ENCODE measurements at regions not wholly inside any gene's neighbourhood (a gene's known extent, or its start where the extent isn't known, plus 50 kb on each side); places are given as distances from the start of the nearest gene placed in this dataset.

GRCh38 chr3:66858656-66859381 is 139.3 kb upstream of the KBTBD8 start:
- Histone ChIP-seq H3K4me3 (ENCODE audit: low read depth, low read length) (no peak overlapping the region), H3K27me3 (replicated peaks; ENCODE audit: control insufficient read depth, insufficient read depth, low read length) (no peaks in the 10 kb centered on the region; the same call in none of the 2 replicates), H3K36me3 (ENCODE audit: control insufficient read depth, insufficient read depth, low read length) (no peaks in the 10 kb centered on the region), H3K4me1 (no peaks in the 10 kb centered on the region), H3K9me3 (no peaks in the 10 kb centered on the region)
- Mint-ChIP-seq H3K27me3 (ENCODE audit: insufficient read depth, unreplicated experiment) (peaks cover 3% of the 10 kb centered on the region), H3K9me3 (ENCODE audit: unreplicated experiment) (no peaks in the 10 kb centered on the region), H3K4me1 (ENCODE audit: low read depth, unreplicated experiment) (no peaks in the 10 kb centered on the region), H3K4me3 (ENCODE audit: unreplicated experiment) (no peak overlapping the region), H3K27ac (ENCODE audit: unreplicated experiment) (no peak overlapping the region), H3K36me3 (ENCODE audit: insufficient read depth, unreplicated experiment) (no peaks in the 10 kb centered on the region)
- ChIA-PET POLR2A (no interaction called here), CTCF (no interaction called here)
- intact Hi-C loops (cut with micrococcal nuclease; ENCODE audit: unreplicated experiment), result no loop called here
- DNase-seq, result peak in 1 of 2 experiments; percentile 14
- BruUV-seq (replicated peaks), result no TSS peak
- TF ChIP-seq CTCF (IDR thresholded peaks at IDR 0.05; ENCODE audit: insufficient read depth in 1 of 2, low read depth in 1 of 2, low read length in 1 of 2, severe bottlenecking in 1 of 2, unreplicated experiment in 1 of 2), result peak; percentile 26 to 33

GRCh38 chr3:66860771-66861170 is 137.3 kb upstream of the KBTBD8 start:
- H3K4me1 ChIP-seq, result no peaks in the 10 kb centered on the region
- Mint-ChIP-seq H3K4me3 (ENCODE audit: unreplicated experiment) (no peak overlapping the region), H3K27ac (ENCODE audit: unreplicated experiment) (no peak overlapping the region), H3K9me3 (ENCODE audit: unreplicated experiment) (no peaks in the 10 kb centered on the region), H3K36me3 (ENCODE audit: insufficient read depth, unreplicated experiment) (no peaks in the 10 kb centered on the region), H3K27me3 (ENCODE audit: insufficient read depth, unreplicated experiment) (peaks cover 5% of the 10 kb centered on the region), H3K4me1 (ENCODE audit: low read depth, unreplicated experiment) (no peaks in the 10 kb centered on the region)
- no peaks in the 10 kb centered on the region; the same call in 1 of the 2 replicates for H3K27me3 ChIP-seq (replicated peaks; ENCODE audit: control insufficient read depth, insufficient read depth, low read length)
- no peak overlapping the region for H3K4me3 ChIP-seq (ENCODE audit: low read depth, low read length)
- BruUV-seq (replicated peaks), result no TSS peak
- intact Hi-C loops (cut with micrococcal nuclease; ENCODE audit: unreplicated experiment), result no loop called here
- CTCF ChIA-PET, result no interaction called here
- POLR2A ChIA-PET, result no interaction called here
- no peak for DNase-seq
- no peaks in the 10 kb centered on the region for H3K9me3 ChIP-seq
- TF ChIP-seq CTCF (IDR thresholded peaks at IDR 0.05; ENCODE audit: insufficient read depth in 1 of 2, low read depth in 1 of 2, low read length in 1 of 2, severe bottlenecking in 1 of 2, unreplicated experiment in 1 of 2), result no peak
- H3K36me3 ChIP-seq (ENCODE audit: control insufficient read depth, insufficient read depth, low read length), result no peaks in the 10 kb centered on the region

- Histone ChIP-seq H3K4me1 (no peaks in the 10 kb centered on the region), H3K9me3 (no peaks in the 10 kb centered on the region), H3K27me3 (replicated peaks; ENCODE audit: control insufficient read depth, insufficient read depth, low read length) (no peaks in the 10 kb centered on the region; the same call in 1 of the 2 replicates), H3K4me3 (ENCODE audit: low read depth, low read length) (no peak overlapping the region), H3K36me3 (ENCODE audit: control insufficient read depth, insufficient read depth, low read length) (no peaks in the 10 kb centered on the region)
- peaks cover 5% of the 10 kb centered on the region for H3K27me3 Mint-ChIP-seq (ENCODE audit: insufficient read depth, unreplicated experiment)
- H3K27ac Mint-ChIP-seq (ENCODE audit: unreplicated experiment), result no peak overlapping the region
- no peak for TF ChIP-seq CTCF (IDR thresholded peaks at IDR 0.05; ENCODE audit: insufficient read depth in 1 of 2, low read depth in 1 of 2, low read length in 1 of 2, severe bottlenecking in 1 of 2, unreplicated experiment in 1 of 2)
- intact Hi-C loops (cut with micrococcal nuclease; ENCODE audit: unreplicated experiment), result no loop called here
- no peaks in the 10 kb centered on the region for H3K9me3 Mint-ChIP-seq (ENCODE audit: unreplicated experiment)
- DNase-seq, result no peak
- H3K4me3 Mint-ChIP-seq (ENCODE audit: unreplicated experiment), result no peak overlapping the region
- CTCF ChIA-PET, result no interaction called here
- POLR2A ChIA-PET, result no interaction called here
- H3K4me1 Mint-ChIP-seq (ENCODE audit: low read depth, unreplicated experiment), result no peaks in the 10 kb centered on the region
- no peaks in the 10 kb centered on the region for H3K36me3 Mint-ChIP-seq (ENCODE audit: insufficient read depth, unreplicated experiment)
- BruUV-seq (replicated peaks), result no TSS peak
Observed at GRCh38 chr3:66863205-66864111, 134.6 kb upstream of the KBTBD8 start.
